ENCODE measurements at regions not wholly inside any gene's neighbourhood (a gene's known extent, or its start where the extent isn't known, plus 50 kb on each side); places are given as distances from the start of the nearest gene placed in this dataset.

- TF ChIP-seq CTCF (IDR thresholded peaks at IDR 0.05; ENCODE audit: low read length) = no peak
- no peak for TF ChIP-seq EZH2phosphoT487 (IDR thresholded peaks at IDR 0.05; ENCODE audit: low read length)
- TF ChIP-seq EZH2 (optimal IDR thresholded peaks at IDR 0.05; ENCODE audit: low read depth, low read length) = no peak
- Histone ChIP-seq H2AFZ (ENCODE audit: low read length) (no peak overlapping the region), H3K79me2 (ENCODE audit: low read length) (no peaks in the 10 kb centered on the region), H3K9me3 (replicated peaks; ENCODE audit: insufficient read depth, low read length) (no peaks in the 10 kb centered on the region), H4K20me1 (ENCODE audit: insufficient read depth, low read length) (no peaks in the 10 kb centered on the region), H3F3A (ENCODE audit: insufficient read depth, low read length) (no peaks in the 10 kb centered on the region), H3K27me3 (replicated peaks; ENCODE audit: insufficient read depth, low read length) (no peaks in the 10 kb centered on the region), H3K4me2 (ENCODE audit: low read depth, low read length) (no peak overlapping the region), H3K9ac (ENCODE audit: low read length) (no peak overlapping the region), H3K4me3 (ENCODE audit: low read length) (no peak overlapping the region), H3K36me3 (replicated peaks; ENCODE audit: insufficient read depth, low read length) (no peaks in the 10 kb centered on the region), H3K4me1 (ENCODE audit: low read length) (no peaks in the 10 kb centered on the region), H3K9me2 (replicated peaks; ENCODE audit: insufficient read depth, low read length) (no peaks in the 10 kb centered on the region), H3K27ac (ENCODE audit: low read length) (no peak overlapping the region)
- no peak for DNase-seq
Measured at GRCh38 chr14:86464341-86464740, 934.4 kb downstream of the FLRT2 start.

- Histone ChIP-seq H3K4me1 (ENCODE audit: low read length) (no peaks in the 10 kb centered on the region), H3K27ac (ENCODE audit: low read length) (no peak overlapping the region), H3F3A (ENCODE audit: insufficient read depth, low read length) (no peaks in the 10 kb centered on the region), H3K4me3 (ENCODE audit: low read length) (no peak overlapping the region), H3K9ac (ENCODE audit: low read length) (no peak overlapping the region), H3K27me3 (replicated peaks; ENCODE audit: insufficient read depth, low read length) (no peaks in the 10 kb centered on the region), H3K4me2 (ENCODE audit: low read depth, low read length) (no peak overlapping the region), H3K36me3 (replicated peaks; ENCODE audit: insufficient read depth, low read length) (no peaks in the 10 kb centered on the region), H3K9me2 (replicated peaks; ENCODE audit: insufficient read depth, low read length) (no peaks in the 10 kb centered on the region), H3K9me3 (replicated peaks; ENCODE audit: insufficient read depth, low read length) (no peaks in the 10 kb centered on the region), H4K20me1 (ENCODE audit: insufficient read depth, low read length) (no peaks in the 10 kb centered on the region), H2AFZ (ENCODE audit: low read length) (no peak overlapping the region), H3K79me2 (ENCODE audit: low read length) (no peaks in the 10 kb centered on the region)
- TF ChIP-seq EZH2 (optimal IDR thresholded peaks at IDR 0.05; ENCODE audit: low read depth, low read length) (no peak), CTCF (IDR thresholded peaks at IDR 0.05; ENCODE audit: low read length) (peak; percentile 42)
- DNase-seq = peak; percentile 23
Measured at GRCh38 chr14:86462193-86462753, 932.3 kb downstream of the FLRT2 start.

- no peaks in the 10 kb centered on the region for H3K36me3 ChIP-seq (replicated peaks; ENCODE audit: insufficient read depth, low read length)
- H3K27me3 ChIP-seq (replicated peaks; ENCODE audit: insufficient read depth, low read length) = no peaks in the 10 kb centered on the region
- no peaks in the 10 kb centered on the region for H3K9me3 ChIP-seq (replicated peaks; ENCODE audit: insufficient read depth, low read length)
- H3K4me1 ChIP-seq (ENCODE audit: low read length) = no peaks in the 10 kb centered on the region
- TF ChIP-seq EZH2phosphoT487 (IDR thresholded peaks at IDR 0.05; ENCODE audit: low read length) (no peak), EZH2 (optimal IDR thresholded peaks at IDR 0.05; ENCODE audit: low read depth, low read length) (no peak), CTCF (IDR thresholded peaks at IDR 0.05; ENCODE audit: low read length) (no peak)
- no peak overlapping the region for H3K9ac ChIP-seq (ENCODE audit: low read length)
- H3F3A ChIP-seq (ENCODE audit: insufficient read depth, low read length) = no peaks in the 10 kb centered on the region
- no peak overlapping the region for H3K4me3 ChIP-seq (ENCODE audit: low read length)
- H4K20me1 ChIP-seq (ENCODE audit: insufficient read depth, low read length) = no peaks in the 10 kb centered on the region
- no peak overlapping the region for H2AFZ ChIP-seq (ENCODE audit: low read length)
- DNase-seq = no peak
- H3K79me2 ChIP-seq (ENCODE audit: low read length) = no peaks in the 10 kb centered on the region
- no peaks in the 10 kb centered on the region for H3K9me2 ChIP-seq (replicated peaks; ENCODE audit: insufficient read depth, low read length)
- no peak overlapping the region for H3K4me2 ChIP-seq (ENCODE audit: low read depth, low read length)
- H3K27ac ChIP-seq (ENCODE audit: low read length) = no peak overlapping the region
Measured at GRCh38 chr14:86457481-86458135, 927.7 kb downstream of the FLRT2 start.
